AG10803 (cell line): ENCODE measurements at regions not wholly inside any gene's neighbourhood (a gene's known extent, or its start where the extent isn't known, plus 50 kb on each side); places are given as distances from the start of the nearest gene placed in this dataset.

ENCODE experiments used
- DNase-seq: peaks from one replicate; pipeline ENCODE4 v3.0.0; 2010; ENCODE audit warnings: low read depth
- H3K4me3 ChIP-seq: 2 replicates; pipeline ENCODE4 v1.5.1; 2011; ENCODE audit warnings: mild to moderate bottlenecking, low read length, control low read depth
- TF ChIP-seq, protein P1 (sequence below): conservative IDR thresholded peaks from 2 replicates; pipeline ENCODE4 v1.5.1; 2011; ENCODE audit warnings: mild to moderate bottlenecking, low read length, control low read depth, inconsistent platforms

DNA sequence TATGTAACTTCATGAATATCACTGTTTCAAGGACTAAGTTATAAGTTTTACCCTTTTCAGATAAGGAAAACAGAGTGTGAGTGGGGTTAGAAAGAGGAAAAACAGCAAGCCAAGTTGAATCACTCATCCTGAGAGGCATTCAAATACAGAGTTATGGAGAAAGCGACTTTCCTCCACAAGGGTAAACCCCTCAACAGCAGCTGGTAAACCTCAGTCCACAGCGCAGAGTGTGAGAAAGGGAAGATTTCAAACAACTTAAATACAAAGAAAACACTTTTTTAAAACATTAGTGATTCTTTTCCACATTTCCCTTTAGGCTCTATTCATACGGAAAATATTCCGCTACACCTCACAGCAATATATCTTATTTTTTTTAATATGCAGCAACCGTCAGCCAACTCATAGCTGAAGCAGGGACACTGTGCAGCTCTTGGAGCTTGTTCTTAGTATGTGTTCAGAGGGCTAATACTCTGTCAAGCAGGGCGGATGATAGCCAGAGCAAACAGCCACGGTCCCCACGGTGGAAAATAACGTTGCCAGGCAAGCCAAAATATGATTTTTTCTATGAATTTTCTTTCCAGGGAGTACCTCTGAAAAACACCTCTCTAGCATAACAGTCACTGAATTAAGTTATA is 488.9 kb upstream of the FAT1 start:
- H3K4me3 ChIP-seq: no peak overlapping the region
- TF ChIP-seq, protein P1, sequence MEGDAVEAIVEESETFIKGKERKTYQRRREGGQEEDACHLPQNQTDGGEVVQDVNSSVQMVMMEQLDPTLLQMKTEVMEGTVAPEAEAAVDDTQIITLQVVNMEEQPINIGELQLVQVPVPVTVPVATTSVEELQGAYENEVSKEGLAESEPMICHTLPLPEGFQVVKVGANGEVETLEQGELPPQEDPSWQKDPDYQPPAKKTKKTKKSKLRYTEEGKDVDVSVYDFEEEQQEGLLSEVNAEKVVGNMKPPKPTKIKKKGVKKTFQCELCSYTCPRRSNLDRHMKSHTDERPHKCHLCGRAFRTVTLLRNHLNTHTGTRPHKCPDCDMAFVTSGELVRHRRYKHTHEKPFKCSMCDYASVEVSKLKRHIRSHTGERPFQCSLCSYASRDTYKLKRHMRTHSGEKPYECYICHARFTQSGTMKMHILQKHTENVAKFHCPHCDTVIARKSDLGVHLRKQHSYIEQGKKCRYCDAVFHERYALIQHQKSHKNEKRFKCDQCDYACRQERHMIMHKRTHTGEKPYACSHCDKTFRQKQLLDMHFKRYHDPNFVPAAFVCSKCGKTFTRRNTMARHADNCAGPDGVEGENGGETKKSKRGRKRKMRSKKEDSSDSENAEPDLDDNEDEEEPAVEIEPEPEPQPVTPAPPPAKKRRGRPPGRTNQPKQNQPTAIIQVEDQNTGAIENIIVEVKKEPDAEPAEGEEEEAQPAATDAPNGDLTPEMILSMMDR: no peak

DNA sequence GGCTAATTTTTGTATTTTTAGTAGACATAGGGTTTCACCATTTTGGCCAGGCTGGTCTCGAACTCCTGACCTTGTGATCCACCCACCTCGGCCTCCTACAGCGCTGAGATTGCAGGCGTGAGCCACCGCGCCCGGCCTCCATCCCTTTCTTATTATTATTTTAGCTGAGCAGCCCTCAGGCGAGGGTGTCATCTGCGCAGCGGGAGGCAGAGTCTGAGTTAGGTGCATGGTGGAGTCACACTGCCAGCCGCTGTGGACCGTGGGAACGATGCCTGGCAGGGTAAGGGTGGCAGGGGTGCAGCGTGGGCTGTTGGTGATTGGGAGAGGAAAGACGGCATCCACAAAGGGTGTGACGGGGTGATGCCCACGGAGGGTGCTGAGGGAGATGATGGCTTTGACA is 491.8 kb upstream of the FAT1 start:
- TF ChIP-seq, protein P1: no peak
- no peak for DNase-seq
- no peak overlapping the region for H3K4me3 ChIP-seq

More for the DNA sequence above, 488.9 kb upstream of the FAT1 start:
- no peak for DNase-seq

DNA sequence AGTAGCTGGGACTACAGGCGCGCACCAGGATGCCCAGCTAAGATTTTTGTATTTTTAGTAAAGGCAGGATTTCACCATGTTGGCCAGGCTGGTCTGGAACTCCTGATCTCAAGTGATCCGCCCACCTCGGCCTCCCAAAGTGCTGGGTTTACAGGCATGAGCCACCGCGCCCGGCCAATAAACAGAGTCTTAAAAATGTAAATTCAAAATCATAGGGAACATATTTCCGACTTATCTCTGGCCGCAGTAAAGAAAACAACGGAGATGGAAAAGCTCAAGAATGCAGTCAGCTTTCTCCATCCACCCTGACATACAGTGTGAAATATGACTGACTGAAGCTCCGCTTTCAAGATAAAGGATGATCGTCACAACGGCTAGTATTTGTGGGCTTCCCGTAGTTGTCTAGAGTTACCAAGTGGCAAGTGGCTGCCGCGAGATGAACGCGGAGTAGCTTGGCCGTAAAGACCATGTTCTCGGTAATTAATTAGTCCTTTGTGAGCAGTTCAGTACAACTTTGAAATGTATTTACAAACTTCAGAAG is 495.1 kb upstream of the FAT1 start:
- DNase-seq: no peak
- H3K4me3 ChIP-seq: no peak overlapping the region
- TF ChIP-seq, protein P1: no peak

DNA sequence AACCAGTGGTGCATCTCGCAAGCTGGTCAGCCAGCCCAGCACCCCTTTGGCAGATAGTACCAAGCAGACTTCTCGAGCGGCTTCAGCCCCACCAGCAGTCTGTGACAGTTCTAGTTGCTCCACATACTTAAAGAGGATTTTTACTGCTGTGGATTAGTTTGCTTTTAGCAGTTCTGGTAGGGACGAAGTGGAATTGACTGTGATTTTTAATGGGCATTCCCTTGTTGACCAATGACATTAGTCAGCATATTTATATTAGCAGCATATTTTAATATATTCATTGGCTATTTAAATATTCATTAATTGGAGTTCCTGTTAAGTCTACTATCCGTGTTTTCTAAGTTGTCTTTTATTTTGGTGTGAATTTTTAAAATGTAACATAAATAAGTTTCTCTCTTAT is 500.9 kb upstream of the FAT1 start:
- TF ChIP-seq, protein P1: no peak
- no peak for DNase-seq
- H3K4me3 ChIP-seq: no peak overlapping the region

DNA sequence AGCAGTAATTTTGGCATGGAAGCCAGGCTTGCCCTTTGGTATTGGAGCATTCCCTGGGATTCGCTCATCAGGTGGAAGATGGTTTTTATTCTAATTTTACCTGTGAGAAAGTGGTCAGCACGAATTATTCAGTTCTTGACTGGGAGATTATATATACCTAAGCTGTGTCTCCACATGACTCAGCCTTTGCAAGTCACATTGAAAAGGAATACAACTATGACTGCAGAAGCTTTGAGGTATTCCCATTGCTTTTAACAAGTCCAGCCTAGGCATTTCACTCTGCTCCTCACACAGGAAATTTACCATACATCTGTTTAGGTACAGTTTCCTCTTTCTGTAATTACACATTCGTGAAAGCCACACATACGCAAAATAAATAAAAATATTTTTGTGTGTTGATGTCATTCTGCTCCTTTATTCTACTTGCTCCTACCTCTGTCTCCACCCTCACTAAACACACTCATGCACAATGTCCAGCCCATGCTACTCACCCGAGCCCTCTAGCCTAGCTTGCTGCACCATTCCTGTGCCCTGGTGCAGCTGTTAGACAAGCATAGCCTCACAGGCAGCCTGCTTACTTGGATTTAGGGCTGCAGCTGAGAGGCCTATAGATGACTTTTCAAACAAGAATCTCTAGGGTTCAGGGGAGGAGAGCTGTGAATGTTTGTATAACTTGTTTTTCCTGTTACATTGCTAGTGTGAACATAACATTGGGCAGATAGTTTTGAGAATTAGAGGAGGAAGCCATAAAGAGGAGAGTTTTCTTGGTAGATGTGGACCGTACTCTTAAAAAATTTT is 504.4 kb upstream of the FAT1 start:
- no peak for DNase-seq
- TF ChIP-seq, protein P1: no peak
- no peak overlapping the region for H3K4me3 ChIP-seq

DNA sequence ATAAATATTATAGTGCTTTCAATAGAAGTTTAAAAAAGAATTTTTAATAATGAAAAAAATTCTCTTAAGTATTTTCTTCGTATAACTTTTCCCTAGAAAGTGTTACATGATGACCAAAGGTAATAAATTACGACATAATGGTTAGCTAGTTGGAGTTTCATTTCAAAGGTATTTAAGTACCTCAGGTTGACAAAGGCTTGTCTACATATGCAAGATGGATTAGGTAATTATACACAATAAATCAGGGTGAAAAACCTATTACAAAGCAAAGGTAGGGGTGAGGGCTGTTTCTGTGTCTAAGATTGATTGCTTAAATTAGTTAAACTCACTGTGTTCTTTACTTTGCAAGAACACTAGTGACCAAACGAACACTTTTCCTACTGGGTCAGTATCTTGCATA is 508.5 kb upstream of the FAT1 start:
- TF ChIP-seq, protein P1: no peak
- no peak overlapping the region for H3K4me3 ChIP-seq
- no peak for DNase-seq

DNA sequence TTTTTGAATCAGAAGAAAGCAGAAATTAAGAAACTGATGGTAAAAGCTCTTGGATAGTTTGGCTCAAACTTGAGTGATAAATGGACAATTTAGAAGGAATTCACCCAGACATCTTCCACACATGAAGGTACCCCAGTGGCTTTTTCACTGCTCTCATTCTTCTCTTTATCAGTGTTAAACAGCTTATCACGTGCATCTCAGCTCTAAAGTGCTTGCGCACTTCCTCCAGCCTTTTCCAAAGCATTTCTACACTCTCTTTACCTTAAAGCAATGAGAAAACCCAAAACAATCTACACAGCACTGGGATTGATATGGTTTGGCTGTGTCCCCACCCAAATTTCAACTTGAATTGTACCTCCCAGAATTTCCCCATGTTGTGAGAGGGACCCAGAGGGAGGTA is 509.1 kb upstream of the FAT1 start:
- TF ChIP-seq, protein P1: no peak
- DNase-seq: no peak
- H3K4me3 ChIP-seq: no peak overlapping the region
